ENCODE measurements at regions not wholly inside any gene's neighbourhood (a gene's known extent, or its start where the extent isn't known, plus 50 kb on each side); places are given as distances from the start of the nearest gene placed in this dataset.

- H3K9me3 ChIP-seq: no peaks in the 10 kb centered on the region
- peaks cover 15 to 32% of the 10 kb centered on the region in 2 donors for H3K4me1 ChIP-seq
- peak overlapping the region; percentile 61 to 95 for H3K27ac ChIP-seq
- H3K36me3 ChIP-seq: no peaks in the 10 kb centered on the region
- H3K27me3 ChIP-seq: no peaks in the 10 kb centered on the region
- TF ChIP-seq POLR2A (IDR thresholded peaks at IDR 0.05) (no peak), POLR2AphosphoS5 (IDR thresholded peaks at IDR 0.05) (no peak)
- TF ChIP-seq, protein P1, sequence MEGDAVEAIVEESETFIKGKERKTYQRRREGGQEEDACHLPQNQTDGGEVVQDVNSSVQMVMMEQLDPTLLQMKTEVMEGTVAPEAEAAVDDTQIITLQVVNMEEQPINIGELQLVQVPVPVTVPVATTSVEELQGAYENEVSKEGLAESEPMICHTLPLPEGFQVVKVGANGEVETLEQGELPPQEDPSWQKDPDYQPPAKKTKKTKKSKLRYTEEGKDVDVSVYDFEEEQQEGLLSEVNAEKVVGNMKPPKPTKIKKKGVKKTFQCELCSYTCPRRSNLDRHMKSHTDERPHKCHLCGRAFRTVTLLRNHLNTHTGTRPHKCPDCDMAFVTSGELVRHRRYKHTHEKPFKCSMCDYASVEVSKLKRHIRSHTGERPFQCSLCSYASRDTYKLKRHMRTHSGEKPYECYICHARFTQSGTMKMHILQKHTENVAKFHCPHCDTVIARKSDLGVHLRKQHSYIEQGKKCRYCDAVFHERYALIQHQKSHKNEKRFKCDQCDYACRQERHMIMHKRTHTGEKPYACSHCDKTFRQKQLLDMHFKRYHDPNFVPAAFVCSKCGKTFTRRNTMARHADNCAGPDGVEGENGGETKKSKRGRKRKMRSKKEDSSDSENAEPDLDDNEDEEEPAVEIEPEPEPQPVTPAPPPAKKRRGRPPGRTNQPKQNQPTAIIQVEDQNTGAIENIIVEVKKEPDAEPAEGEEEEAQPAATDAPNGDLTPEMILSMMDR (IDR thresholded peaks at IDR 0.05): no peak
- no peak overlapping the region for H3K4me3 ChIP-seq
- no peak for DNase-seq (ENCODE audit: low spot score in 2 of 2)
- intact Hi-C loops (cut with DNase I; ENCODE audit: low total_unique reads): no loop called here
These were observed 318.4 kb downstream of the SEC14L1 start for GRCh38 chr17:77459018-77459755.

- Histone ChIP-seq H3K27ac (peak overlapping the region; percentile 61 to 95), H3K9me3 (no peaks in the 10 kb centered on the region), H3K4me3 (no peak overlapping the region), H3K36me3 (no peaks in the 10 kb centered on the region), H3K27me3 (no peaks in the 10 kb centered on the region), H3K4me1 (peaks cover 8 to 20% of the 10 kb centered on the region in 2 donors)
- intact Hi-C loops (cut with DNase I; ENCODE audit: low total_unique reads): no loop called here
- DNase-seq (ENCODE audit: low spot score in 2 of 2): no peak
- TF ChIP-seq POLR2A (IDR thresholded peaks at IDR 0.05): no peak
- TF ChIP-seq POLR2AphosphoS5 (IDR thresholded peaks at IDR 0.05): no peak
- TF ChIP-seq, protein P1 (IDR thresholded peaks at IDR 0.05): no peak
These were observed 319.8 kb downstream of the SEC14L1 start for GRCh38 chr17:77460514-77461046.

DNA sequence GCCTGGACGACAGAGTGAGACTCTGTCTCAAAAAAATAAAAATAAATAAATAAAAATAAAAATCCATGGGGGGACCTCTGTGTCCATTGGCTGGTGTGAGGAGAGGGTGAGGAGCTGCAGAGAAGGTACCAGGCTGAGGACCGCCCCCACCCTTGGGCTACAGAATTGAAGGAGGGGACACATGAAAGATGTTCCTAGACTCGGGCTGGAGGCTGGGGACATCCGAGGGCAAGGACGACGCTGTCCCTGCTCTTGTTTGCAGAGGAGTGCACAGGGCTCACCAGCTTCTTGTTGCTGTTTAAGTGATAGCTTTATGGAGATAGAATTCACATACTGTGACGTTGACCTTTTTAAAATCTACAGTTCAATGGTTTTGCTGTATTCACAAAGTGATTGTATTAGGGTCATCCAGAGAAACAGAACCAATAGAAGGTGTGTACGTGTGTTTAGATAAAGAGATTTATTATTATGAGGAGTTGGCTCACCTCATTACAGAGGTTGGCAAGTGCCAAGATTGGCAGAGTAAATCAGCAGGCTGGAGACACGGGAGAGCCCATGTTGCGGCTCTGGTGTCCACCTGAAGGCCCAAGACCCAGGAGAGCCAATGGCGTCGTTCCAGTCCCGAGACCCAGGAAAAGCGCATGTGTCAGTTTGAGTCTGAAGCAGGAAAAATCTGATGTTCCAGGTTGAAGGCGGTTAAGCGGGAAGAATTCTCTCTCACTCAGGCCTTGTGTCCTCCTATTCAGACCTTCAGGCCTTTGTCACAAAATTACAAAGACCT, 320.7 kb downstream of the SEC14L1 start:
- Histone ChIP-seq H3K27me3 (no peaks in the 10 kb centered on the region), H3K9me3 (no peaks in the 10 kb centered on the region), H3K36me3 (no peaks in the 10 kb centered on the region), H3K4me1 (peaks cover 4 to 20% of the 10 kb centered on the region in 2 donors), H3K4me3 (no peak overlapping the region), H3K27ac (peak overlapping the region; percentile 38 to 61)
- intact Hi-C loops (cut with DNase I; ENCODE audit: low total_unique reads): no loop called here
- no peak for DNase-seq (ENCODE audit: low spot score in 2 of 2)
- TF ChIP-seq POLR2A (IDR thresholded peaks at IDR 0.05) (no peak), POLR2AphosphoS5 (IDR thresholded peaks at IDR 0.05) (no peak)
- TF ChIP-seq, protein P1 (IDR thresholded peaks at IDR 0.05): no peak

DNA sequence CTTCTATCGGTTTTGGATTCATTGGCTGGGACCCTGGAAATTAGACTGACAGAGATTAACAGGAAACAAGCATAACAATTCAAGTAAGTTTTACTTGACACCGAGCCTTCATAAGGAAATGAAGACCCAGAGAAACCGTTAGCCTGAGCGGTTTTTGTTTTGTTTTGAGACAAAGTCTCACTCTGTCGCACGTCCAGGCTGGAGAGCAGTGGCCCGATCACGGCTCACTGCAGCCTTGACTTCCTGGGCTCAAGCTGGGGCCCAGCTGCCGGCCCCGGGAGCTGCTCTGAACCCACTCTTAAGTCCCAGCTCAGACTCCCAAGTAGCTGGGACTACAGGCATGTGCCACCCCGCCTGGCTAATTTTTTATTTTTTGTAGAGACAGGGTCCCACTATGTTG, 321.3 kb downstream of the SEC14L1 start:
- Histone ChIP-seq H3K27me3 (no peaks in the 10 kb centered on the region), H3K27ac (peak overlapping the region; percentile 38 to 61), H3K4me1 (peaks cover 4 to 15% of the 10 kb centered on the region in 2 donors), H3K9me3 (no peaks in the 10 kb centered on the region), H3K36me3 (no peaks in the 10 kb centered on the region), H3K4me3 (no peak overlapping the region)
- TF ChIP-seq POLR2A (IDR thresholded peaks at IDR 0.05) (no peak), POLR2AphosphoS5 (IDR thresholded peaks at IDR 0.05) (no peak)
- TF ChIP-seq, protein P1 (IDR thresholded peaks at IDR 0.05): no peak
- DNase-seq (ENCODE audit: low spot score in 2 of 2): no peak
- intact Hi-C loops (cut with DNase I; ENCODE audit: low total_unique reads): no loop called here

Measured in breast epithelium (tissue), 4 donors.